ENCODE measurements at regions not wholly inside any gene's neighbourhood (a gene's known extent, or its start where the extent isn't known, plus 50 kb on each side); places are given as distances from the start of the nearest gene placed in this dataset.

- Histone ChIP-seq H3K4me3 (ENCODE audit: low read length) (no peak overlapping the region), H3K9ac (ENCODE audit: low read length) (no peak overlapping the region), H3K4me2 (ENCODE audit: low read length) (no peak overlapping the region), H2AFZ (ENCODE audit: low read length) (no peak overlapping the region), H3K27me3 (ENCODE audit: low read length) (no peaks in the 10 kb centered on the region), H3K36me3 (ENCODE audit: low read depth, low read length) (no peaks in the 10 kb centered on the region), H3K9me2 (replicated peaks; ENCODE audit: low read length) (no peaks in the 10 kb centered on the region), H3K4me1 (ENCODE audit: insufficient read depth, low read length) (no peaks in the 10 kb centered on the region), H3K27ac (ENCODE audit: low read length) (no peak overlapping the region), H4K20me1 (ENCODE audit: low read length) (no peaks in the 10 kb centered on the region), H3K79me2 (ENCODE audit: low read length) (no peaks in the 10 kb centered on the region), H3K9me3 (ENCODE audit: low read length) (peaks cover 3% of the 10 kb centered on the region; the same call in 1 of the 2 replicates), H3F3A (ENCODE audit: low read length, unreplicated experiment) (no peaks in the 10 kb centered on the region)
- no peak for DNase-seq
- TF ChIP-seq EZH2phosphoT487 (IDR thresholded peaks at IDR 0.05; ENCODE audit: borderline replicate concordance, low read length) (no peak), EZH2 (IDR thresholded peaks at IDR 0.05; ENCODE audit: low read length, unreplicated experiment) (no peak), CTCF (conservative IDR thresholded peaks at IDR 0.05; ENCODE audit: low read depth, low read length) (no peak)
- CTCF ChIA-PET = no interaction called here
- ATAC-seq = no peak
- intact Hi-C loops (cut with micrococcal nuclease) = no loop called here
- BruUV-seq (replicated peaks) = no TSS peak
- POLR2A ChIA-PET (ENCODE audit: unreplicated experiment) = no interaction called here
These were observed 226.4 kb downstream of the FAT3 start for GRCh38 chr11:92451063-92451462.

- no TSS peak for BruUV-seq (replicated peaks)
- peaks cover 3% of the 10 kb centered on the region; the same call in 1 of the 2 replicates for H3K9me3 ChIP-seq (ENCODE audit: low read length)
- no peak for TF ChIP-seq EZH2phosphoT487 (IDR thresholded peaks at IDR 0.05; ENCODE audit: borderline replicate concordance, low read length)
- TF ChIP-seq CTCF (conservative IDR thresholded peaks at IDR 0.05; ENCODE audit: low read depth, low read length) = no peak
- TF ChIP-seq EZH2 (IDR thresholded peaks at IDR 0.05; ENCODE audit: low read length, unreplicated experiment) = no peak
- H3K4me1 ChIP-seq (ENCODE audit: insufficient read depth, low read length) = no peaks in the 10 kb centered on the region
- ATAC-seq (no peak), DNase-seq (peak; percentile 40)
- no peaks in the 10 kb centered on the region for H3K9me2 ChIP-seq (replicated peaks; ENCODE audit: low read length)
- H3K9ac ChIP-seq (ENCODE audit: low read length) = no peak overlapping the region
- ChIA-PET POLR2A (ENCODE audit: unreplicated experiment) (no interaction called here), CTCF (no interaction called here)
- H3K4me2 ChIP-seq (ENCODE audit: low read length) = no peak overlapping the region
- no peaks in the 10 kb centered on the region for H4K20me1 ChIP-seq (ENCODE audit: low read length)
- H3K79me2 ChIP-seq (ENCODE audit: low read length) = no peaks in the 10 kb centered on the region
- no peak overlapping the region for H2AFZ ChIP-seq (ENCODE audit: low read length)
- intact Hi-C loops (cut with micrococcal nuclease) = no loop called here
- H3K4me3 ChIP-seq (ENCODE audit: low read length) = no peak overlapping the region
- H3F3A ChIP-seq (ENCODE audit: low read length, unreplicated experiment) = no peaks in the 10 kb centered on the region
- H3K36me3 ChIP-seq (ENCODE audit: low read depth, low read length) = no peaks in the 10 kb centered on the region
- H3K27me3 ChIP-seq (ENCODE audit: low read length) = no peaks in the 10 kb centered on the region
- no peak overlapping the region for H3K27ac ChIP-seq (ENCODE audit: low read length)
These were observed 228.4 kb downstream of the FAT3 start for GRCh38 chr11:92453055-92453454.

GRCh38 chr11:92455210-92455790, 230.7 kb downstream of the FAT3 start:
- no peaks in the 10 kb centered on the region for H3F3A ChIP-seq (ENCODE audit: low read length, unreplicated experiment)
- H3K79me2 ChIP-seq (ENCODE audit: low read length) = no peaks in the 10 kb centered on the region
- H3K36me3 ChIP-seq (ENCODE audit: low read depth, low read length) = no peaks in the 10 kb centered on the region
- TF ChIP-seq CTCF (conservative IDR thresholded peaks at IDR 0.05; ENCODE audit: low read depth, low read length) = no peak
- no peak for TF ChIP-seq EZH2 (IDR thresholded peaks at IDR 0.05; ENCODE audit: low read length, unreplicated experiment)
- TF ChIP-seq EZH2phosphoT487 (IDR thresholded peaks at IDR 0.05; ENCODE audit: borderline replicate concordance, low read length) = no peak
- CTCF ChIA-PET = no interaction called here
- H4K20me1 ChIP-seq (ENCODE audit: low read length) = no peaks in the 10 kb centered on the region
- H3K9me3 ChIP-seq (ENCODE audit: low read length) = peaks cover 3% of the 10 kb centered on the region; the same call in 1 of the 2 replicates
- POLR2A ChIA-PET (ENCODE audit: unreplicated experiment) = no interaction called here
- no peaks in the 10 kb centered on the region for H3K27me3 ChIP-seq (ENCODE audit: low read length)
- H3K9me2 ChIP-seq (replicated peaks; ENCODE audit: low read length) = no peaks in the 10 kb centered on the region
- ATAC-seq = no peak
- no peak overlapping the region for H3K4me2 ChIP-seq (ENCODE audit: low read length)
- BruUV-seq (replicated peaks) = no TSS peak
- intact Hi-C loops (cut with micrococcal nuclease) = no loop called here
- H3K4me1 ChIP-seq (ENCODE audit: insufficient read depth, low read length) = no peaks in the 10 kb centered on the region
- no peak overlapping the region for H3K9ac ChIP-seq (ENCODE audit: low read length)
- no peak overlapping the region for H2AFZ ChIP-seq (ENCODE audit: low read length)
- no peak for DNase-seq
- no peak overlapping the region for H3K27ac ChIP-seq (ENCODE audit: low read length)
- no peak overlapping the region for H3K4me3 ChIP-seq (ENCODE audit: low read length)
